Esophagus squamous epithelium (tissue), 5 donors: ENCODE measurements at regions not wholly inside any gene's neighbourhood (a gene's known extent, or its start where the extent isn't known, plus 50 kb on each side); places are given as distances from the start of the nearest gene placed in this dataset.

Experiments used
- DNase-seq: peaks from one replicate; lab custom pipeline; 2025; lab: John Stamatoyannopoulos, UW
- H3K27ac ChIP-seq, 4 donors: fragments of 200-600 bp; sonication (generic); one replicate each; pipeline ENCODE4 v1.5.1; 2016 to 2019; ENCODE audit warnings: mild to moderate bottlenecking in 1 of 4
- H3K27me3 ChIP-seq, 4 donors: fragments of 200-600 bp; sonication (generic); 1 replicate in 3 of 4; 2 replicates in 1 of 4; pipeline versions ENCODE4 v1.5.1 to v1.6.0; 2017 to 2021; ENCODE audit warnings: antibody characterized with exemption in 1 of 4
- H3K36me3 ChIP-seq, 3 donors: fragments of 200-600 bp; sonication (generic); one replicate each; pipeline ENCODE4 v1.5.1; 2016 to 2019
- H3K4me1 ChIP-seq, 3 donors: fragments of 200-600 bp; sonication (generic); one replicate each; pipeline ENCODE4 v1.5.1; 2017 to 2019
- H3K4me3 ChIP-seq, 4 donors: fragments of 200-600 bp; sonication (generic); 1 replicate in 3 of 4; 2 replicates in 1 of 4; pipeline ENCODE4 v1.5.1; 2016 to 2019; ENCODE audit warnings: mild to moderate bottlenecking in 2 of 4, moderate library complexity in 1 of 4
- H3K9me3 ChIP-seq, 3 donors: fragments of 200-600 bp; sonication (generic); one replicate each; pipeline ENCODE4 v1.5.1; 2016 to 2019
- POLR2A ChIP-seq, 4 donors: fragments of 450-650 bp; IDR thresholded peaks; one replicate each; pipeline ENCODE4 v1.6.1; 2017; ENCODE audit warnings: antibody characterized with exemption in 4 of 4, mild to moderate bottlenecking in 4 of 4, moderate library complexity in 3 of 4
- WGBS, 2 donors: methylation state at CpG; one replicate each; pipeline ENCODE4 v1.1.5; 2018; 5-methylcytosine and 5-hydroxymethylcytosine counted together
- intact Hi-C: fragments of 100-400 bp; cut with DNase I; formaldehyde crosslinking; loops from one replicate; pipeline ENCODE4 v1.15.0; 2022
- TF ChIP-seq, protein P1 (sequence below), 6 experiments: fragments of 450-650 bp in 4 of 6; fragments of 200-600 bp in 2 of 6; sonication (generic) in 2 of 6; IDR thresholded peaks; one replicate each; pipeline ENCODE4 v1.5.1; 2016 to 2019; ENCODE audit warnings: antibody characterized with exemption in 6 of 6, mild to moderate bottlenecking in 4 of 6, moderate library complexity in 4 of 6
- donor health status: DM: yes; HTN: yes; CAD: no.

DNA sequence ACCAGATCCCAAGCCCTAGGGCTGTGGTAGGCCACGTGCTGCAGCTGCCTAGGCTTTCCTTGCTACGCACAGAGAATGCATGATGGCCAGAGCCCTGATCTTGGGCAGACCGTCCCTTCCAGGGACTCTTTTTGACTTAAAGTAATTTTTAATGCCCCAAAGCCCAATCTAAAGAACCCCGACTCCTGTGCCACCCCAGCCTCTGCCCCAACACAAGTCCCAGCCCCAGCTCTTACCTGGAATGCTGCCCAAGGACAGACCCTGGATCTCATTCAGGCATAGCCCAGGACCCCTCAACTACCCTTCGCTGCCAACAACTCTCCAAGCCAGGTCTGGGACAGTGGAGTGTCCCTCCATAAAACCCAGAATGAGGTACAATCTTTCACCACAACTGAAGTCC is 211.7 kb upstream of the B3GAT1 start:
- intact Hi-C loops: no loop called here
- no peaks in the 10 kb centered on the region for H3K36me3 ChIP-seq
- no peak for DNase-seq
- H3K9me3 ChIP-seq: no peaks in the 10 kb centered on the region
- WGBS, 2 donors: 66 to 88% methylated on average over 5 of the region's 5 CpGs
- H3K4me1 ChIP-seq: no peaks in the 10 kb centered on the region
- TF ChIP-seq, protein P1, sequence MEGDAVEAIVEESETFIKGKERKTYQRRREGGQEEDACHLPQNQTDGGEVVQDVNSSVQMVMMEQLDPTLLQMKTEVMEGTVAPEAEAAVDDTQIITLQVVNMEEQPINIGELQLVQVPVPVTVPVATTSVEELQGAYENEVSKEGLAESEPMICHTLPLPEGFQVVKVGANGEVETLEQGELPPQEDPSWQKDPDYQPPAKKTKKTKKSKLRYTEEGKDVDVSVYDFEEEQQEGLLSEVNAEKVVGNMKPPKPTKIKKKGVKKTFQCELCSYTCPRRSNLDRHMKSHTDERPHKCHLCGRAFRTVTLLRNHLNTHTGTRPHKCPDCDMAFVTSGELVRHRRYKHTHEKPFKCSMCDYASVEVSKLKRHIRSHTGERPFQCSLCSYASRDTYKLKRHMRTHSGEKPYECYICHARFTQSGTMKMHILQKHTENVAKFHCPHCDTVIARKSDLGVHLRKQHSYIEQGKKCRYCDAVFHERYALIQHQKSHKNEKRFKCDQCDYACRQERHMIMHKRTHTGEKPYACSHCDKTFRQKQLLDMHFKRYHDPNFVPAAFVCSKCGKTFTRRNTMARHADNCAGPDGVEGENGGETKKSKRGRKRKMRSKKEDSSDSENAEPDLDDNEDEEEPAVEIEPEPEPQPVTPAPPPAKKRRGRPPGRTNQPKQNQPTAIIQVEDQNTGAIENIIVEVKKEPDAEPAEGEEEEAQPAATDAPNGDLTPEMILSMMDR (IDR thresholded peaks at IDR 0.05): no peak
- TF ChIP-seq POLR2A (IDR thresholded peaks at IDR 0.05): no peak
- H3K27me3 ChIP-seq: peaks cover 0 to 8% (median 0%) of the 10 kb centered on the region in 4 donors
- no peak overlapping the region for H3K4me3 ChIP-seq
- no peak overlapping the region for H3K27ac ChIP-seq

DNA sequence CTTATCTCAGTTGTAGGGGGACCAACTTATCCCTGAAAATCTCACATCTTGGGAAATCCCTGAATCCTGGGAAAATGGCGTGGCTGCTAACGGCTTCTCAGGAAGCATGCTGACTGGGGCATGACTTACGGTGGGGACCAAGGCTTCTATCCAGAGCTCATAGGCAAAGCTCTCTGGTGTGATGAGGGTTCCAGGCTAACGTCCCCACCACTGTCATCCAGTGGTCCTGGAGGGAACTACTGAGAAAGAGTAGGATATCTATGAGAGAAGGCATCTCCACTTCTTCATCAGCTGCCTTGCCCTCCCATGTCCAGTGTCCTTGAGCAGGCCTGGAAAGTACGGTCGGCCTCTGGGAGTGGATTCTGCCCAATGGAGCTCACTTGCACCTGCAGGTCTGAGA is 210.4 kb upstream of the B3GAT1 start:
- Histone ChIP-seq H3K4me1 (no peaks in the 10 kb centered on the region), H3K4me3 (no peak overlapping the region), H3K27ac (no peak overlapping the region), H3K9me3 (no peaks in the 10 kb centered on the region), H3K27me3 (peaks cover 0 to 8% (median 0%) of the 10 kb centered on the region in 4 donors), H3K36me3 (no peaks in the 10 kb centered on the region)
- no peak for TF ChIP-seq POLR2A (IDR thresholded peaks at IDR 0.05)
- TF ChIP-seq, protein P1 (IDR thresholded peaks at IDR 0.05): no peak
- DNase-seq: no peak
- intact Hi-C loops: no loop called here
- 80% methylated on average over 1 of the region's 6 CpGs for WGBS, 2 donors

DNA sequence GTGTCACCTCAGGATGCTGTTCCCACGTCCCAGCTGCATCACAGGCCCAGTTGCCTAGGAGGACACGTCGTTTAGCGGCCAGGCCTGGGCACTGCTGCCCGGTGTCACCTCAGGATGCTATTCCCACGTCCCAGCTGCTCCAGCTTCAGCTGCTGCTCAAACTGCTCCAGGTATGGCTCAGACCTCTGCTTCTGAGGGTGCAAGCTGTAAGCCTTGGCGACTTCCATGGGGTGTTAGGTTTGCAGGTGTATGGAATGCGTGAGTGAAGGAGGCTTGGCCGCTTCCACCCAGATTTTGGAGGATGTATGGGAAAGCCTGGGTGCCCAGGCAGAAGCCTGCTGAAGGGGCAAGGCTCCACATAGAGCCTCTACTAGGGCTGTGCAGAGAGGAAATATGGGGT is 205.3 kb upstream of the B3GAT1 start:
- no peak overlapping the region for H3K27ac ChIP-seq
- TF ChIP-seq POLR2A (IDR thresholded peaks at IDR 0.05): no peak
- TF ChIP-seq, protein P1 (IDR thresholded peaks at IDR 0.05): no peak
- intact Hi-C loops: no loop called here
- DNase-seq: no peak
- WGBS, 2 donors: 67 to 69% methylated on average over 3 to 4 of the region's 9 CpGs
- no peaks in the 10 kb centered on the region for H3K4me1 ChIP-seq
- no peaks in the 10 kb centered on the region for H3K27me3 ChIP-seq
- H3K9me3 ChIP-seq: no peaks in the 10 kb centered on the region
- H3K36me3 ChIP-seq: no peaks in the 10 kb centered on the region
- H3K4me3 ChIP-seq: no peak overlapping the region

DNA sequence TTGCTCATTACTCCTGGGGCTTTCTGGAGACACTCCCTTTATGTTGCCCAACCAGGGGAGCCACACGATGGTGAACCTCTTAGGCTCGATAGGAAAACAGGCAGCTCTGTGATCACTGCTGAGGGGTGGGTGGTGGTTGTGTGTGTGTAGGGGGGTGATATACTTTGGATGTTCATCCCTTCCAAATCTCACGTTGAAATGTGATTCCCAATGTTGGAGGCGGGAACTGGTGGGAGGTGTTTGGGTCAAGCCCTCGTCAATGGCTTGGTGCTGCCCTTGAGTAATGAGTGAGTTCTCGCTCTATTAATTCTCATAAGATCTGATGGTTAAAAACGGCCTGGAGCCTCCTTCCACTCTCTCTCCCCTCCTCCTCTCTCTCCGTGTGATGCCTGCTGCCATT is 204.0 kb upstream of the B3GAT1 start:
- Histone ChIP-seq H3K4me1 (no peaks in the 10 kb centered on the region), H3K9me3 (no peaks in the 10 kb centered on the region), H3K27me3 (no peaks in the 10 kb centered on the region), H3K36me3 (no peaks in the 10 kb centered on the region), H3K27ac (no peak overlapping the region), H3K4me3 (no peak overlapping the region)
- intact Hi-C loops: no loop called here
- TF ChIP-seq, protein P1 (IDR thresholded peaks at IDR 0.05): no peak
- TF ChIP-seq POLR2A (IDR thresholded peaks at IDR 0.05): no peak
- 69 to 70% methylated on average over 8 of the region's 8 CpGs for WGBS, 2 donors
- DNase-seq: no peak

DNA sequence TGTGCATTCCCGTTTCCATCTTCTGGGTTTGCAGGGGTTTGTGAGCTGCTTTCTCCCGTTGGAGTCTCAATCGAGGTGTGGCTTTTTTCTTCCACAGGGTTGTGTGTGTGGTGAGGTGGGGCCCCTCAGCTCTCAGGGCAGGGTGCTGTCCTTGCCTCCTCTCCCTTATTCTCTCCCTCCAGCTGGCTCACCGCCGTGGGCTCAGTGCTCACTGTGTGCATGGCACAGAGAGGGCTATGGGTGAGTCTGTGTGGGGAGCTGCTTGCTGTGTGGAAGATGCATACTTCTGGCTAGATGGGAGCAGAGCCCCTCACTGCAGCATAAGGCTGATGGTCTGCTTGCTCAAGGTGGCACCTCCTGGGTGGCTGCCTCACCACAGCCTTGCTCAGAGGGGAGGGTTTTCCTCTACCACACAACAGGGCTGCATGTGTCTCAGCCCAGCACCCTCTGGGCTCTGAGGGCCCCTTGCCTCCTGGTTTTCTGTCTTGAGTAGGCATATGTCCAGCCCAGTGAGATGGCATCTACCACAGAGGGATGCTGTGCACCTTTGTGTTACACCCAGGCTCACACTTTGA is 203.1 kb upstream of the B3GAT1 start:
- no peak overlapping the region for H3K27ac ChIP-seq
- intact Hi-C loops: no loop called here
- H3K9me3 ChIP-seq: no peaks in the 10 kb centered on the region
- 66 to 74% methylated on average over 3 of the region's 5 CpGs for WGBS, 2 donors
- no peak for DNase-seq
- no peak overlapping the region for H3K4me3 ChIP-seq
- H3K4me1 ChIP-seq: no peaks in the 10 kb centered on the region
- H3K27me3 ChIP-seq: no peaks in the 10 kb centered on the region
- TF ChIP-seq, protein P1 (IDR thresholded peaks at IDR 0.05): no peak
- no peak for TF ChIP-seq POLR2A (IDR thresholded peaks at IDR 0.05)
- H3K36me3 ChIP-seq: no peaks in the 10 kb centered on the region
